Ovary (tissue), 7 donors: ENCODE measurements at regions not wholly inside any gene's neighbourhood (a gene's known extent, or its start where the extent isn't known, plus 50 kb on each side); places are given as distances from the start of the nearest gene placed in this dataset.

ENCODE experiments used
- DNase-seq, 5 donors: peaks; one replicate each; pipeline ENCODE4 v3.0.0-alpha.2; 2019 to 2020
- H3K27ac ChIP-seq, 2 donors: fragments of 200-600 bp; one replicate each; pipeline versions ENCODE4 v1.5.1 to v1.8.0; 2019 to 2022
- H3K27me3 ChIP-seq: fragments of 200-600 bp; one replicate; pipeline ENCODE4 v1.8.0; 2022
- H3K36me3 ChIP-seq: fragments of 200-600 bp; sonication (generic); one replicate; pipeline ENCODE4 v1.5.1; 2019
- H3K4me1 ChIP-seq: one replicate; pipeline ENCODE4 v1.8.1; 2013; ENCODE audit warnings: mild to moderate bottlenecking, moderate library complexity; ENCODE audit not compliant: insufficient read depth
- H3K4me3 ChIP-seq: fragments of 200-600 bp; sonication (generic); one replicate; pipeline ENCODE4 v1.5.1; 2017
- H3K9me3 ChIP-seq, 2 donors: fragments of 200-600 bp in 1 of 2; sonication (generic) in 1 of 2; one replicate each; pipeline versions ENCODE4 v1.5.1 to v1.8.1; 2013 to 2019; ENCODE audit warnings: mild to moderate bottlenecking in 1 of 2, moderate library complexity in 1 of 2
- CTCF ChIP-seq, 3 donors: fragments of 450-650 bp in 2 of 3; fragments of 200-600 bp in 1 of 3; IDR thresholded peaks; one replicate each; pipeline versions ENCODE4 v1.5.1 to v1.8.0; 2016 to 2022; ENCODE audit warnings: antibody characterized with exemption in 3 of 3, mild to moderate bottlenecking in 1 of 3
- EP300 ChIP-seq: sonication (generic); formaldehyde crosslinking; IDR thresholded peaks from one replicate; pipeline ENCODE4 v1.6.1; 2017; ENCODE audit warnings: antibody characterized with exemption
- POLR2A ChIP-seq: fragments of 450-650 bp; IDR thresholded peaks from one replicate; pipeline ENCODE4 v1.6.1; 2017; ENCODE audit warnings: antibody characterized with exemption, mild to moderate bottlenecking, moderate library complexity
- WGBS, 3 donors: extraction: QIAGEN DNeasy Blood & Tissue Kit in 1 of 3; methylation state at CpG; one replicate each; pipeline versions ENCODE4 v1.1.5 to v1.1.7; 2013 to 2017; 5-methylcytosine and 5-hydroxymethylcytosine counted together
- intact Hi-C, 4 donors: fragments of 100-400 bp; cut with DNase I; formaldehyde crosslinking; loops; one replicate each; pipeline versions ENCODE4 v1.11.0 to v1.15.1; 2022 to 2023
- donor health status: DM: no; HTN: no; CAD: no; lungs with moderate emphysema.
- donor health status: DM: no; HTN: no; CAD: no.
- donor health status: Bipolar disorder and iron deficiency.
- donor health status: DM: no; HTN: no; CAD: no.
- donor health status: DM: yes; HTN: yes; CAD: no.

GRCh38 chr12:46711756-46712155, 114.0 kb downstream of the SLC38A4 start:
- 10 to 27% (median 10%) methylated on average over 3 of the region's 3 CpGs for WGBS, 3 donors
- Histone ChIP-seq H3K36me3 (no peaks in the 10 kb centered on the region), H3K4me1 (no peaks in the 10 kb centered on the region), H3K4me3 (no peak overlapping the region), H3K27me3 (no peaks in the 10 kb centered on the region), H3K9me3 (no peaks in the 10 kb centered on the region), H3K27ac (no peak overlapping the region)
- no peak for TF ChIP-seq CTCF (IDR thresholded peaks at IDR 0.05)
- intact Hi-C loops: no loop called here
- DNase-seq: no peak

- intact Hi-C loops: no loop called here
- H3K4me1 ChIP-seq: no peaks in the 10 kb centered on the region
- H3K9me3 ChIP-seq: no peaks in the 10 kb centered on the region
- WGBS, 3 donors: 93 to 95% (median 94%) methylated on average over 9 of the region's 9 CpGs
- H3K27ac ChIP-seq: no peak overlapping the region
- TF ChIP-seq EP300 (no peak), POLR2A (no peak), CTCF (IDR thresholded peaks at IDR 0.05) (no peak)
- H3K36me3 ChIP-seq: no peaks in the 10 kb centered on the region
- no peak overlapping the region for H3K4me3 ChIP-seq
- H3K27me3 ChIP-seq: no peaks in the 10 kb centered on the region
- DNase-seq: no peak
These were observed 115.6 kb downstream of the SLC38A4 start for GRCh38 chr12:46710125-46710743.

GRCh38 chr12:46702581-46703344, 123.0 kb downstream of the SLC38A4 start:
- Histone ChIP-seq H3K36me3 (no peaks in the 10 kb centered on the region), H3K4me3 (no peak overlapping the region), H3K27ac (no peak overlapping the region), H3K4me1 (no peaks in the 10 kb centered on the region), H3K27me3 (no peaks in the 10 kb centered on the region), H3K9me3 (no peaks in the 10 kb centered on the region)
- intact Hi-C loops: no loop called here
- 58 to 67% (median 59%) methylated on average over 9 of the region's 9 CpGs for WGBS, 3 donors
- no peak for DNase-seq
- TF ChIP-seq EP300 (no peak), POLR2A (no peak), CTCF (IDR thresholded peaks at IDR 0.05) (no peak)

GRCh38 chr12:46701356-46701755, 124.4 kb downstream of the SLC38A4 start:
- Histone ChIP-seq H3K4me3 (no peak overlapping the region), H3K27ac (no peak overlapping the region), H3K4me1 (no peaks in the 10 kb centered on the region), H3K27me3 (no peaks in the 10 kb centered on the region), H3K9me3 (no peaks in the 10 kb centered on the region), H3K36me3 (no peaks in the 10 kb centered on the region)
- intact Hi-C loops: no loop called here
- no peak for DNase-seq
- TF ChIP-seq CTCF (IDR thresholded peaks at IDR 0.05): no peak
